PC-3 (cell line): ENCODE measurements at regions not wholly inside any gene's neighbourhood (a gene's known extent, or its start where the extent isn't known, plus 50 kb on each side); places are given as distances from the start of the nearest gene placed in this dataset.

Experiments
- CTCF ChIP-seq: fragments of 300-600 bp; sonication (generic); conservative IDR thresholded peaks from 2 replicates; pipeline ENCODE4 v1.5.1; 2017; ENCODE audit warnings: antibody characterized with exemption, low read depth, mild to moderate bottlenecking, low read length
- EZH2 ChIP-seq: fragments of 300-600 bp; sonication (generic); IDR thresholded peaks from one replicate; pipeline ENCODE4 v1.6.1; 2017; ENCODE audit warnings: antibody characterized with exemption, mild to moderate bottlenecking, low read length; ENCODE audit not compliant: unreplicated experiment

GRCh38 chr16:54506741-54507500 lies 220.3 kb upstream of the IRX3 start:
- TF ChIP-seq CTCF = no peak
- TF ChIP-seq EZH2 = no peak
